GM18867 (cell line): ENCODE measurements at regions not wholly inside any gene's neighbourhood (a gene's known extent, or its start where the extent isn't known, plus 50 kb on each side); places are given as distances from the start of the nearest gene placed in this dataset.

Experiments used
- ATAC-seq: cut with Tn5 transposase; IDR thresholded peaks from one replicate; pipeline ENCODE4 v1.9.1; 2021; ENCODE audit warnings: mild to moderate bottlenecking, moderate library complexity; ENCODE audit not compliant: unreplicated experiment

DNA sequence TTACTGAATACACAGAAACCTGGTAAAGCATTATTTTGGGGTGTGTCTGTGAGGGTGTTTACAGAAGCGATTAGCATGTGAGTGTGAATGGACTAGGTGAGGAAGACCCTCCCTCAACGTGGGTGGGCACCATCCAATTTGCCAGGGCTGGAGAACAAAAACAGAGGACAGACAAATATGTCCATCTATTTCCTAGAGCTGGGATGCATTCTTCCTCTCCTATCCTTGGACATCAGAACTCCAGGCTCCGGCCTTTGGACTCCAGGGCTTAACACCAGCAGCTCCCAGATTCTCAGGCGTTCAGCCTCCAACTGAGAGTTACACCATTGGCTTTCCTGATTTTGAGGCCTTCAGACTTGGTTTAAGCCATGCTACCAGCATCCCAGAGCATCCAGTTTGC lies 65.8 kb upstream of the CHD1 start:
- ATAC-seq, result no peak

- no peak for ATAC-seq
These were observed 64.7 kb upstream of the CHD1 start for GRCh38 chr5:98993512-98993911.

GRCh38 chr5:98992552-98992951 lies 63.7 kb upstream of the CHD1 start:
- no peak for ATAC-seq

- ATAC-seq, result no peak
These were observed 60.9 kb upstream of the CHD1 start for GRCh38 chr5:98989727-98990126.

GRCh38 chr5:98986587-98986986 lies 57.8 kb upstream of the CHD1 start:
- no peak for ATAC-seq

GRCh38 chr5:98982880-98983279 lies 54.1 kb upstream of the CHD1 start:
- ATAC-seq, result no peak
